HepG2 (cell line): ENCODE measurements at regions not wholly inside any gene's neighbourhood (a gene's known extent, or its start where the extent isn't known, plus 50 kb on each side); places are given as distances from the start of the nearest gene placed in this dataset.

ENCODE experiments used
- ATAC-seq: fragments of 200-7000 bp; cut with Tn5 transposase; 3 replicates; pipeline ENCODE4 v1.9.1; 2020; ENCODE audit warnings: mild to moderate bottlenecking, moderate library complexity
- BruUV-seq: library from RNA; stranded (reverse); fragments of 400-500 nt; replicated peaks from 2 replicates; lab custom pipeline; 2021; lab: Mats Ljungman, UMichigan
- CTCF ChIA-PET: fragments of 300-600 bp; formaldehyde crosslinking; extraction: SDS; loops from one replicate; lab custom pipeline; 2021; ENCODE audit warnings: low total read pairs, inconsistent platforms, low intra/inter-chr PET ratio; lab: Yijun Ruan, JAX
- POLR2A ChIA-PET: fragments of 350-600 bp; sonication (Branson Sonifier 250); formaldehyde crosslinking; loops from one replicate; lab custom pipeline; 2020; ENCODE audit warnings: antibody characterized with exemption, inconsistent platforms; lab: Yijun Ruan, JAX
- DNase-seq: peaks from one replicate; pipeline ENCODE4 v3.0.0-alpha.2; 2015; ENCODE audit warnings: low spot score
- FAIRE-seq: peaks from 3 replicates; lab custom pipeline; 2011; peaks lifted over from hg19 to GRCh38; lab: Jason Lieb, UNC
- H2AFZ ChIP-seq: one replicate; pipeline ENCODE4 v1.6.1; 2011; ENCODE audit warnings: low read length, inconsistent platforms
- H3K27ac ChIP-seq: fragments of 300-600 bp; 3 replicates; pipeline ENCODE4 v1.8.0; 2011; ENCODE audit warnings: mixed run types, mild to moderate bottlenecking, mixed read lengths, low read length, inconsistent platforms; ENCODE audit not compliant: insufficient read depth; ENCODE audit errors: extremely low read length
- H3K27me3 ChIP-seq, 2 experiments: fragments of 200-600 bp in 1 of 2; 2 replicates in 1 of 2; 3 replicates in 1 of 2; pipeline versions ENCODE4 v1.6.0 to v1.8.0; 2011; ENCODE audit warnings: low read length in 2 of 2, mild to moderate bottlenecking in 2 of 2, moderate library complexity in 2 of 2, inconsistent platforms in 1 of 2; ENCODE audit not compliant: insufficient read depth in 2 of 2, control insufficient read depth in 1 of 2
- H3K36me3 ChIP-seq, 2 experiments: fragments of 200-600 bp in 1 of 2; replicated peaks in 1 of 2; 2 replicates in 1 of 2; 3 replicates in 1 of 2; pipeline versions ENCODE4 v1.5.1 to v1.8.0; 2011; ENCODE audit warnings: low read length in 2 of 2, inconsistent platforms in 1 of 2; ENCODE audit not compliant: insufficient read depth in 2 of 2, control insufficient read depth in 1 of 2
- H3K4me1 ChIP-seq: 2 replicates; pipeline ENCODE4 v1.5.1; 2012; ENCODE audit warnings: low read length, inconsistent platforms; ENCODE audit not compliant: insufficient read depth
- H3K4me2 ChIP-seq: 2 replicates; pipeline ENCODE4 v1.6.0; 2011; ENCODE audit warnings: low read depth, low read length, inconsistent platforms
- H3K4me3 ChIP-seq, 3 experiments: fragments of 200-600 bp in 1 of 3; sonication (generic), shearing (Covaris generic) in 1 of 3; replicated peaks in 1 of 3; 2 replicates each; pipeline ENCODE4 v1.5.1; 2011 to 2016; ENCODE audit warnings: low read length in 3 of 3, inconsistent platforms in 2 of 3, low read depth in 2 of 3, mild to moderate bottlenecking in 2 of 3, control low read depth in 1 of 3, mixed read lengths in 1 of 3; ENCODE audit not compliant: insufficient read depth in 1 of 3
- H3K79me2 ChIP-seq: one replicate; pipeline ENCODE4 v1.6.1; 2011; ENCODE audit warnings: low read length, inconsistent platforms; ENCODE audit not compliant: insufficient read depth
- H3K9ac ChIP-seq: 2 replicates; pipeline ENCODE4 v1.6.0; 2011; ENCODE audit warnings: mild to moderate bottlenecking, low read depth, low read length, inconsistent platforms; ENCODE audit not compliant: insufficient read depth
- H3K9me3 ChIP-seq: 2 replicates; pipeline ENCODE4 v1.5.1; 2012; ENCODE audit warnings: mild to moderate bottlenecking, low read length
- H4K20me1 ChIP-seq: 2 replicates; pipeline ENCODE4 v1.6.0; 2011; ENCODE audit warnings: inconsistent platforms, mild to moderate bottlenecking, low read length, moderate library complexity; ENCODE audit not compliant: insufficient read depth
- CCDC6 ChIP-seq: sonication (generic); formaldehyde crosslinking; IDR thresholded peaks from 2 replicates; pipeline ENCODE4 v1.8.1; 2022; ENCODE audit warnings: mild to moderate bottlenecking, missing genetic modification reagents, moderate library complexity
- MBD4 ChIP-seq: IDR thresholded peaks from 2 replicates; pipeline ENCODE4 v1.6.1; 2012; ENCODE audit warnings: low read length, inconsistent platforms, borderline replicate concordance
- NFE2L1 ChIP-seq: sonication (generic); formaldehyde crosslinking; IDR thresholded peaks from 2 replicates; pipeline ENCODE4 v1.4.0; 2020; ENCODE audit warnings: missing genetic modification reagents, mild to moderate bottlenecking, borderline replicate concordance
- NFYC ChIP-seq: IDR thresholded peaks from 2 replicates; pipeline ENCODE4 v1.6.1; 2016; ENCODE audit warnings: missing genetic modification reagents, missing compliant biosample characterization
- RELA ChIP-seq: sonication (generic); formaldehyde crosslinking; IDR thresholded peaks from 2 replicates; pipeline ENCODE4 v1.4.0; 2020; ENCODE audit warnings: missing genetic modification reagents
- TBX2 ChIP-seq: sonication (generic); formaldehyde crosslinking; IDR thresholded peaks from 2 replicates; pipeline ENCODE4 v1.5.0; 2020; ENCODE audit warnings: missing genetic modification reagents, mild to moderate bottlenecking, borderline replicate concordance
- ZFP1 ChIP-seq: IDR thresholded peaks from 2 replicates; pipeline ENCODE4 v1.6.1; 2016
- ZNF816 ChIP-seq: sonication (generic); formaldehyde crosslinking; IDR thresholded peaks from 2 replicates; pipeline ENCODE4 v1.8.0; 2022; ENCODE audit warnings: missing genetic modification reagents, mild to moderate bottlenecking, borderline replicate concordance
- WGBS: methylation state at CpG from one replicate; pipeline ENCODE4 v1.1.6; 2017; ENCODE audit warnings: low lambda C conversion rate; 5-methylcytosine and 5-hydroxymethylcytosine counted together
- in situ Hi-C: cut with HindIII; loops from 2 replicates; pipeline ENCODE4 v1.10.0; 2017; ENCODE audit warnings: low pct_unique_long_range_greater_than_20kb; ENCODE audit not compliant: extremely low pct_ligation_motif_present
- intact Hi-C: fragments of 100-400 bp; cut with micrococcal nuclease; formaldehyde crosslinking; loops from one replicate; pipeline ENCODE4 v1.10.0; 2022; ENCODE audit not compliant: unreplicated experiment
- TF ChIP-seq, protein P1 (sequence below): sonication (generic); formaldehyde crosslinking; IDR thresholded peaks from 2 replicates; pipeline ENCODE4 v1.4.0; 2020; ENCODE audit warnings: low read depth, mild to moderate bottlenecking, missing genetic modification reagents
- TF ChIP-seq, protein P2 (sequence below): IDR thresholded peaks from 2 replicates; pipeline ENCODE4 v1.6.1; 2012; ENCODE audit warnings: low read length, improper control_type of control experiment
- TF ChIP-seq, protein P3 (sequence below): sonication (generic); formaldehyde crosslinking; IDR thresholded peaks from 2 replicates; pipeline ENCODE4 v1.8.1; 2022; ENCODE audit warnings: low read depth, mild to moderate bottlenecking, missing genetic modification reagents
- TF ChIP-seq, protein P4 (sequence below): fragments of 450-650 bp; IDR thresholded peaks from 2 replicates; pipeline ENCODE4 v1.6.1; 2017

DNA sequence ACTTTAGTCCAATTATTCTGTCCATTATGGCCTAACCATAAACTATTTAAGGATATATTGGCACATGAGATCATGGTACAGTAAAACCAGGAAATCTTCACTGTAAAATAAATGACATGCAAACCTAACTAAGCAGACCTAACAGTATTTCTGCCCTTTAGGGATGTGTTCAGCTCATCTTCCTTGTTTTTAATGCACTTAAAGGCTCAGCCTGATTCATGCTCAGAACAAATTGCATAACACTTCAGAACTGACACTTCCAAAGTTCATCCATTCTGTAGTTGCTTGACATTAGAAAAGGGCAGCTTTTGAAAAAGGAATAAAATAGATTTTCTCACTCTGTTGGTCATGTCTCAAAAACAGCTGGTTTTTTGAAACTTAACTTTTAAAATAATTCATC, 708.5 kb downstream of the C12orf50 start:
- intact Hi-C loops, result no loop called here
- Histone ChIP-seq H3K4me1 (no peaks in the 10 kb centered on the region), H3K4me2 (no peak overlapping the region), H4K20me1 (no peaks in the 10 kb centered on the region), H3K27me3 (no peaks in the 10 kb centered on the region), H3K79me2 (no peaks in the 10 kb centered on the region)
- no peak for ATAC-seq
- in situ Hi-C loops, result no loop called here
- BruUV-seq, result no TSS peak
- DNase-seq, result no peak
- POLR2A ChIA-PET, result no interaction called here
- TF ChIP-seq NFE2L1 (CRISPR knock-in tag) (no peak), NFYC (no peak), ZFP1 (no peak)
- TF ChIP-seq, protein P1, sequence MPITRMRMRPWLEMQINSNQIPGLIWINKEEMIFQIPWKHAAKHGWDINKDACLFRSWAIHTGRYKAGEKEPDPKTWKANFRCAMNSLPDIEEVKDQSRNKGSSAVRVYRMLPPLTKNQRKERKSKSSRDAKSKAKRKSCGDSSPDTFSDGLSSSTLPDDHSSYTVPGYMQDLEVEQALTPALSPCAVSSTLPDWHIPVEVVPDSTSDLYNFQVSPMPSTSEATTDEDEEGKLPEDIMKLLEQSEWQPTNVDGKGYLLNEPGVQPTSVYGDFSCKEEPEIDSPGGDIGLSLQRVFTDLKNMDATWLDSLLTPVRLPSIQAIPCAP (CRISPR knock-in tag), result no peak
- TF ChIP-seq, all 625 proteins: peak for 0
- FAIRE-seq, result no peak
- Histone ChIP-seq H3K9ac (no peak overlapping the region), H3K36me3 (no peaks in the 10 kb centered on the region), H3K4me3 (no peak overlapping the region), H3K9me3 (peaks cover 27% of the 10 kb centered on the region), H2AFZ (no peak overlapping the region), H3K27ac (no peak overlapping the region)
- CTCF ChIA-PET, result no interaction called here

DNA sequence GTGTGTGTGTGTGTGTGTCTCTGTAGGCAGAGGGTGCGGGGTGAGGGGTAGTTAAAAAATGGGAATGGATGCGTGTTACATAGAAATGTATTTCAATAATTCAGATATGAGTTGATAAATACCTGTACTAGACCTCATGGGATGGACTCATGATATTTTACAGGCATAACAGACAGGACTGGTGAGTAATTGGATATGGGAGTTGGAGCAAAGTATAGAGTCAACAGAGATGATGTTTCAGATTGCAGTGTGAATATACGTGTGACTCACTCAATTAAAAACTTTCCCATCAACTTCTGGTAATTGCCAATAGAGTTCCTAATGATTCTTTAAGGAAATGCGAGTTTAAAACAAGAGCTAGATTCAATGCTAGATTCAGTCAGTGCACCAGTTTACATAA, 711.9 kb downstream of the C12orf50 start:
- Histone ChIP-seq H3K4me1 (no peaks in the 10 kb centered on the region), H3K27ac (no peak overlapping the region), H3K79me2 (no peaks in the 10 kb centered on the region), H2AFZ (no peak overlapping the region), H3K9ac (no peak overlapping the region), H3K9me3 (peaks cover 32% of the 10 kb centered on the region), H4K20me1 (no peaks in the 10 kb centered on the region), H3K4me2 (no peak overlapping the region), H3K4me3 (no peak overlapping the region), H3K36me3 (no peaks in the 10 kb centered on the region), H3K27me3 (no peaks in the 10 kb centered on the region)
- ChIA-PET CTCF (no interaction called here), POLR2A (no interaction called here)
- no peak for DNase-seq
- ATAC-seq, result no peak
- intact Hi-C loops (no loop called here), in situ Hi-C loops (no loop called here)
- no TSS peak for BruUV-seq
- WGBS, result 5% methylated on average over 4 of the region's 4 CpGs
- FAIRE-seq, result no peak
- no peak for TF ChIP-seq RELA
- TF ChIP-seq CCDC6 (CRISPR knock-in tag), result no peak
- no peak for TF ChIP-seq ZNF816 (CRISPR knock-in tag)
- TF ChIP-seq, protein P2, sequence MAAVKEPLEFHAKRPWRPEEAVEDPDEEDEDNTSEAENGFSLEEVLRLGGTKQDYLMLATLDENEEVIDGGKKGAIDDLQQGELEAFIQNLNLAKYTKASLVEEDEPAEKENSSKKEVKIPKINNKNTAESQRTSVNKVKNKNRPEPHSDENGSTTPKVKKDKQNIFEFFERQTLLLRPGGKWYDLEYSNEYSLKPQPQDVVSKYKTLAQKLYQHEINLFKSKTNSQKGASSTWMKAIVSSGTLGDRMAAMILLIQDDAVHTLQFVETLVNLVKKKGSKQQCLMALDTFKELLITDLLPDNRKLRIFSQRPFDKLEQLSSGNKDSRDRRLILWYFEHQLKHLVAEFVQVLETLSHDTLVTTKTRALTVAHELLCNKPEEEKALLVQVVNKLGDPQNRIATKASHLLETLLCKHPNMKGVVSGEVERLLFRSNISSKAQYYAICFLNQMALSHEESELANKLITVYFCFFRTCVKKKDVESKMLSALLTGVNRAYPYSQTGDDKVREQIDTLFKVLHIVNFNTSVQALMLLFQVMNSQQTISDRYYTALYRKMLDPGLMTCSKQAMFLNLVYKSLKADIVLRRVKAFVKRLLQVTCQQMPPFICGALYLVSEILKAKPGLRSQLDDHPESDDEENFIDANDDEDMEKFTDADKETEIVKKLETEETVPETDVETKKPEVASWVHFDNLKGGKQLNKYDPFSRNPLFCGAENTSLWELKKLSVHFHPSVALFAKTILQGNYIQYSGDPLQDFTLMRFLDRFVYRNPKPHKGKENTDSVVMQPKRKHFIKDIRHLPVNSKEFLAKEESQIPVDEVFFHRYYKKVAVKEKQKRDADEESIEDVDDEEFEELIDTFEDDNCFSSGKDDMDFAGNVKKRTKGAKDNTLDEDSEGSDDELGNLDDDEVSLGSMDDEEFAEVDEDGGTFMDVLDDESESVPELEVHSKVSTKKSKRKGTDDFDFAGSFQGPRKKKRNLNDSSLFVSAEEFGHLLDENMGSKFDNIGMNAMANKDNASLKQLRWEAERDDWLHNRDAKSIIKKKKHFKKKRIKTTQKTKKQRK, result no peak
- TF ChIP-seq, protein P3, sequence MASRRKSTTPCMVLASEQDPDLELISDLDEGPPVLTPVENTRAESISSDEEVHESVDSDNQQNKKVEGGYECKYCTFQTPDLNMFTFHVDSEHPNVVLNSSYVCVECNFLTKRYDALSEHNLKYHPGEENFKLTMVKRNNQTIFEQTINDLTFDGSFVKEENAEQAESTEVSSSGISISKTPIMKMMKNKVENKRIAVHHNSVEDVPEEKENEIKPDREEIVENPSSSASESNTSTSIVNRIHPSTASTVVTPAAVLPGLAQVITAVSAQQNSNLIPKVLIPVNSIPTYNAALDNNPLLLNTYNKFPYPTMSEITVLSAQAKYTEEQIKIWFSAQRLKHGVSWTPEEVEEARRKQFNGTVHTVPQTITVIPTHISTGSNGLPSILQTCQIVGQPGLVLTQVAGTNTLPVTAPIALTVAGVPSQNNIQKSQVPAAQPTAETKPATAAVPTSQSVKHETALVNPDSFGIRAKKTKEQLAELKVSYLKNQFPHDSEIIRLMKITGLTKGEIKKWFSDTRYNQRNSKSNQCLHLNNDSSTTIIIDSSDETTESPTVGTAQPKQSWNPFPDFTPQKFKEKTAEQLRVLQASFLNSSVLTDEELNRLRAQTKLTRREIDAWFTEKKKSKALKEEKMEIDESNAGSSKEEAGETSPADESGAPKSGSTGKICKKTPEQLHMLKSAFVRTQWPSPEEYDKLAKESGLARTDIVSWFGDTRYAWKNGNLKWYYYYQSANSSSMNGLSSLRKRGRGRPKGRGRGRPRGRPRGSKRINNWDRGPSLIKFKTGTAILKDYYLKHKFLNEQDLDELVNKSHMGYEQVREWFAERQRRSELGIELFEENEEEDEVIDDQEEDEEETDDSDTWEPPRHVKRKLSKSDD, result no peak
- TF ChIP-seq TBX2 (CRISPR knock-in tag), result no peak
- TF ChIP-seq, protein P4, sequence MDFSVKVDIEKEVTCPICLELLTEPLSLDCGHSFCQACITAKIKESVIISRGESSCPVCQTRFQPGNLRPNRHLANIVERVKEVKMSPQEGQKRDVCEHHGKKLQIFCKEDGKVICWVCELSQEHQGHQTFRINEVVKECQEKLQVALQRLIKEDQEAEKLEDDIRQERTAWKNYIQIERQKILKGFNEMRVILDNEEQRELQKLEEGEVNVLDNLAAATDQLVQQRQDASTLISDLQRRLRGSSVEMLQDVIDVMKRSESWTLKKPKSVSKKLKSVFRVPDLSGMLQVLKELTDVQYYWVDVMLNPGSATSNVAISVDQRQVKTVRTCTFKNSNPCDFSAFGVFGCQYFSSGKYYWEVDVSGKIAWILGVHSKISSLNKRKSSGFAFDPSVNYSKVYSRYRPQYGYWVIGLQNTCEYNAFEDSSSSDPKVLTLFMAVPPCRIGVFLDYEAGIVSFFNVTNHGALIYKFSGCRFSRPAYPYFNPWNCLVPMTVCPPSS, result no peak
- TF ChIP-seq MBD4, result no peak
